NCI-H1436 (cell line): ENCODE measurements at regions not wholly inside any gene's neighbourhood (a gene's known extent, or its start where the extent isn't known, plus 50 kb on each side); places are given as distances from the start of the nearest gene placed in this dataset.
A peak's percentile ranks its signal among the peaks of the same experiment; 100 is the strongest.
"Not testable (repeated sequence)": the region's sequence is repeated elsewhere in the genome, so short reads cannot be mapped to it uniquely, and the experiment has no call there.

Source experiments
- DNase-seq: peaks from one replicate; lab custom pipeline; 2025; lab: John Stamatoyannopoulos, UW

GRCh38 chr17:70588003-70588402 lies 418.7 kb downstream of the KCNJ2 start:
- DNase-seq = no peak

GRCh38 chr17:70597774-70598173 lies 428.4 kb downstream of the KCNJ2 start:
- no peak for DNase-seq

GRCh38 chr17:70599198-70599597 lies 429.9 kb downstream of the KCNJ2 start:
- no peak for DNase-seq

GRCh38 chr17:70599945-70600344 lies 430.6 kb downstream of the KCNJ2 start:
- DNase-seq = not testable (repeated sequence)

- no peak for DNase-seq
These were observed 433.9 kb downstream of the KCNJ2 start for GRCh38 chr17:70603226-70603625.

- DNase-seq = no peak
These were observed 435.5 kb downstream of the KCNJ2 start for GRCh38 chr17:70604854-70605253.

- DNase-seq = no peak
These were observed 436.8 kb downstream of the KCNJ2 start for GRCh38 chr17:70606086-70606485.

GRCh38 chr17:70608193-70608592 lies 438.9 kb downstream of the KCNJ2 start:
- no peak for DNase-seq

GRCh38 chr17:70608957-70609356 lies 439.6 kb downstream of the KCNJ2 start:
- no peak for DNase-seq

- no peak for DNase-seq
These were observed 440.2 kb downstream of the KCNJ2 start for GRCh38 chr17:70609566-70609965.

GRCh38 chr17:70610161-70610560 lies 440.8 kb downstream of the KCNJ2 start:
- no peak for DNase-seq

- DNase-seq = no peak
These were observed 444.3 kb downstream of the KCNJ2 start for GRCh38 chr17:70613681-70614080.

- DNase-seq = no peak
These were observed 446.5 kb downstream of the KCNJ2 start for GRCh38 chr17:70615831-70616230.

- DNase-seq = no peak
These were observed 449.3 kb downstream of the KCNJ2 start for GRCh38 chr17:70618641-70619040.

- DNase-seq = peak; percentile 32
These were observed 452.2 kb downstream of the KCNJ2 start for GRCh38 chr17:70621566-70621965.

GRCh38 chr17:70622368-70623260 lies 453.3 kb downstream of the KCNJ2 start:
- peak; percentile 51 for DNase-seq

- DNase-seq = no peak
These were observed 454.9 kb downstream of the KCNJ2 start for GRCh38 chr17:70624211-70624610.

- DNase-seq = no peak
These were observed 460.6 kb downstream of the KCNJ2 start for GRCh38 chr17:70629902-70630301.

- peak; percentile 52 for DNase-seq
These were observed 467.3 kb downstream of the KCNJ2 start for GRCh38 chr17:70636517-70637133.

- DNase-seq = no peak
These were observed 472.7 kb downstream of the KCNJ2 start for GRCh38 chr17:70642059-70642458.

GRCh38 chr17:70644096-70644495 lies 474.8 kb downstream of the KCNJ2 start:
- DNase-seq = no peak

- DNase-seq = no peak
These were observed 477.3 kb downstream of the KCNJ2 start for GRCh38 chr17:70646673-70647072.

GRCh38 chr17:70648166-70648565 lies 478.8 kb downstream of the KCNJ2 start:
- DNase-seq = no peak
